Fibroblast of lung (primary cell): ENCODE measurements at regions not wholly inside any gene's neighbourhood (a gene's known extent, or its start where the extent isn't known, plus 50 kb on each side); places are given as distances from the start of the nearest gene placed in this dataset.

ENCODE experiments used
- CTCF ChIP-seq, 2 donors: IDR thresholded peaks in 1 of 2; conservative IDR thresholded peaks in 1 of 2; 1 replicate in 1 of 2; 2 replicates in 1 of 2; pipeline ENCODE4 v1.5.1; 2011 to 2012; ENCODE audit warnings: low read length in 2 of 2, control low read depth in 1 of 2, inconsistent platforms in 1 of 2, low read depth in 1 of 2, mild to moderate bottlenecking in 1 of 2
- EZH2 ChIP-seq: IDR thresholded peaks from 2 replicates; pipeline ENCODE4 v1.5.1; 2012; ENCODE audit warnings: low read length, control low read depth, mild to moderate bottlenecking; ENCODE audit errors: missing control alignments

DNA sequence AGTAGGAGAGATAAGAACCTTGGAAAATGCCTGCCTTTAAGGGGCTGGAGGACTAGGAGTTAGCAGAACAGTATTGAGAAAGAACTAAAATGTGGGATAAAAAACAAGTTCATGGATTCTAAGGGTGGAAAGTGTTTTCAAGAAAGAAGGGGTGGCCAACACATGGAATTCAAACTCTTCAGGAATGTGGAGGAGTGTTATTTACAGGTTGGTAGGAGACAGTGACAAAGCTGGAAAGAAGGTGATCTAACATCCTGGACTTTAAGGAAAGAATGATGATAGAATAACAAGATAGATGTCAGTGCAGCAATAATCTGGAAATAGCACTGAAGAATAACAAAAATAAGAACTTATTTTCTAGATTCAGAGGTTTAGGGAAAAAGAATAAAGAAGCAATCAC lies 54.0 kb upstream of the TNFRSF21 start:
- TF ChIP-seq CTCF (conservative IDR thresholded peaks at IDR 0.05 in 1 of 2, IDR thresholded peaks at IDR 0.05 in 1 of 2; ENCODE audit: low read depth in 1 of 2, low read length in 2 of 2) (no peak), EZH2 (no peak)
